H9 (cell line): ENCODE measurements at regions not wholly inside any gene's neighbourhood (a gene's known extent, or its start where the extent isn't known, plus 50 kb on each side); places are given as distances from the start of the nearest gene placed in this dataset.

Experiments
- DNase-seq: peaks from one replicate; pipeline ENCODE4 v3.0.0-alpha.2; 2017
- H2AFZ ChIP-seq: one replicate; pipeline ENCODE4 v1.6.1; 2013; ENCODE audit warnings: mild to moderate bottlenecking, low read length, control low read depth, moderate library complexity
- H2AK5ac ChIP-seq: 2 replicates; pipeline ENCODE4 v1.6.1; 2013; ENCODE audit warnings: low read length, control low read depth, mixed read lengths; ENCODE audit not compliant: insufficient read length
- H2BK120ac ChIP-seq: one replicate; pipeline ENCODE4 v1.6.1; 2013; ENCODE audit warnings: low read depth, mild to moderate bottlenecking, low read length, control low read depth, inconsistent platforms; ENCODE audit not compliant: poor library complexity, severe bottlenecking
- H2BK12ac ChIP-seq: 2 replicates; pipeline ENCODE4 v1.6.1; 2013; ENCODE audit warnings: low read length, control low read depth, mixed read lengths, low read depth; ENCODE audit not compliant: insufficient read length
- H2BK15ac ChIP-seq: 2 replicates; pipeline ENCODE4 v1.6.1; 2013; ENCODE audit warnings: low read depth, low read length, control low read depth
- H2BK20ac ChIP-seq: one replicate; pipeline ENCODE4 v1.6.1; 2013; ENCODE audit warnings: low read depth, mild to moderate bottlenecking, low read length, control low read depth, inconsistent platforms; ENCODE audit not compliant: poor library complexity, severe bottlenecking
- H2BK5ac ChIP-seq: 2 replicates; pipeline ENCODE4 v1.6.1; 2013; ENCODE audit warnings: low read length, control low read depth, mixed read lengths; ENCODE audit not compliant: insufficient read length
- H3K14ac ChIP-seq: 2 replicates; pipeline ENCODE4 v1.6.1; 2013; ENCODE audit warnings: low read length, control low read depth; ENCODE audit not compliant: insufficient read depth
- H3K18ac ChIP-seq: 2 replicates; pipeline ENCODE4 v1.6.1; 2013; ENCODE audit warnings: low read depth, mild to moderate bottlenecking, mixed read lengths, low read length, control low read depth; ENCODE audit not compliant: insufficient read length
- H3K23ac ChIP-seq: 2 replicates; pipeline ENCODE4 v1.6.1; 2013; ENCODE audit warnings: low read length, control low read depth, mixed read lengths, low read depth; ENCODE audit not compliant: insufficient read length
- H3K23me2 ChIP-seq: 2 replicates; pipeline ENCODE4 v1.6.1; 2013; ENCODE audit warnings: low read depth, mild to moderate bottlenecking, mixed read lengths, low read length, control low read depth; ENCODE audit not compliant: insufficient read length, poor library complexity, severe bottlenecking
- H3K27ac ChIP-seq: 2 replicates; pipeline ENCODE4 v1.5.1; 2013; ENCODE audit warnings: low read length, control low read depth, mixed read lengths, low read depth; ENCODE audit not compliant: insufficient read length
- H3K27me3 ChIP-seq: 2 replicates; pipeline ENCODE4 v1.6.1; 2013; ENCODE audit warnings: low read length, control low read depth, inconsistent platforms; ENCODE audit not compliant: insufficient read depth
- H3K4ac ChIP-seq: 2 replicates; pipeline ENCODE4 v1.6.1; 2013; ENCODE audit warnings: low read depth, mild to moderate bottlenecking, control low read depth, inconsistent platforms, low read length, moderate library complexity
- H3K4me1 ChIP-seq: 2 replicates; pipeline ENCODE4 v1.6.1; 2013; ENCODE audit warnings: low read length, control low read depth, inconsistent platforms; ENCODE audit not compliant: insufficient read depth
- H3K4me2 ChIP-seq: 2 replicates; pipeline ENCODE4 v1.6.1; 2013; ENCODE audit warnings: low read length, control low read depth, mixed read lengths; ENCODE audit not compliant: insufficient read length, insufficient read depth
- H3K56ac ChIP-seq: 2 replicates; pipeline ENCODE4 v1.6.1; 2013; ENCODE audit warnings: low read depth, mild to moderate bottlenecking, mixed read lengths, low read length, control low read depth; ENCODE audit not compliant: insufficient read length
- H3K79me1 ChIP-seq: 2 replicates; pipeline ENCODE4 v1.6.1; 2013; ENCODE audit warnings: low read depth, mild to moderate bottlenecking, moderate library complexity, low read length, control low read depth, inconsistent platforms; ENCODE audit not compliant: insufficient read depth, poor library complexity, severe bottlenecking
- H3K79me2 ChIP-seq: 2 replicates; pipeline ENCODE4 v1.6.1; 2013; ENCODE audit warnings: low read length, control low read depth, inconsistent platforms; ENCODE audit not compliant: insufficient read depth
- H3K9ac ChIP-seq: 2 replicates; pipeline ENCODE4 v1.6.1; 2013; ENCODE audit warnings: low read length, control low read depth, mixed read lengths; ENCODE audit not compliant: insufficient read length; ENCODE audit errors: extremely low read depth
- H3K9me3 ChIP-seq: one replicate; pipeline ENCODE4 v1.6.1; 2013; ENCODE audit warnings: low read depth, low read length, inconsistent platforms; ENCODE audit not compliant: control insufficient read depth
- H3T11ph ChIP-seq: one replicate; pipeline ENCODE4 v1.6.1; 2013; ENCODE audit warnings: mild to moderate bottlenecking, low read length, control low read depth, inconsistent platforms
- H4K20me1 ChIP-seq: one replicate; pipeline ENCODE4 v1.6.1; 2013; ENCODE audit not compliant: control insufficient read depth, insufficient read length, insufficient read depth
- H4K5ac ChIP-seq: 2 replicates; pipeline ENCODE4 v1.6.1; 2013; ENCODE audit warnings: low read depth, mild to moderate bottlenecking, mixed read lengths, low read length, control low read depth; ENCODE audit not compliant: insufficient read length
- H4K8ac ChIP-seq: replicated peaks from 2 replicates; pipeline ENCODE4 v1.6.1; 2013; ENCODE audit warnings: low read length, control low read depth, mixed read lengths, low read depth; ENCODE audit not compliant: insufficient read length
- H4K91ac ChIP-seq: 2 replicates; pipeline ENCODE4 v1.6.1; 2013; ENCODE audit warnings: low read depth, mild to moderate bottlenecking, moderate library complexity, mixed read lengths, low read length, control low read depth; ENCODE audit not compliant: insufficient read length
- H3K27ac Mint-ChIP-seq, 3 experiments: 2 replicates in 2 of 3; 3 replicates in 1 of 3; pipeline ENCODE4 v1.8.0; 2020 to 2021; ENCODE audit warnings: mixed read lengths in 3 of 3, mild to moderate bottlenecking in 1 of 3, moderate library complexity in 1 of 3
- H3K27me3 Mint-ChIP-seq: 2 replicates; pipeline ENCODE4 v1.8.0; 2021; ENCODE audit warnings: low read depth, mild to moderate bottlenecking, moderate library complexity, mixed read lengths
- H3K36me3 Mint-ChIP-seq, 3 experiments: 2 replicates in 2 of 3; 3 replicates in 1 of 3; pipeline ENCODE4 v1.8.0; 2020 to 2021; ENCODE audit warnings: low read depth in 3 of 3, mixed read lengths in 3 of 3; ENCODE audit not compliant: insufficient read depth in 1 of 3
- H3K4me1 Mint-ChIP-seq, 2 experiments: 2 replicates each; pipeline ENCODE4 v1.8.0; 2020; ENCODE audit warnings: mixed read lengths in 2 of 2
- H3K4me3 Mint-ChIP-seq, 2 experiments: 2 replicates in 1 of 2; 3 replicates in 1 of 2; pipeline ENCODE4 v1.8.0; 2020 to 2021; ENCODE audit warnings: mild to moderate bottlenecking in 2 of 2, mixed read lengths in 2 of 2, moderate library complexity in 1 of 2
- H3K9me3 Mint-ChIP-seq, 2 experiments: 2 replicates in 1 of 2; 3 replicates in 1 of 2; pipeline ENCODE4 v1.8.0; 2020; ENCODE audit warnings: mild to moderate bottlenecking in 2 of 2, mixed read lengths in 2 of 2, moderate library complexity in 1 of 2
- CTCF ChIP-seq: fragments of 200-600 bp; sonication (generic); conservative IDR thresholded peaks from 3 replicates; pipeline ENCODE4 v1.8.0; 2021; ENCODE audit warnings: antibody characterized with exemption, mild to moderate bottlenecking
- whole genome bisulfite sequencing: extraction: QIAGEN DNeasy Blood & Tissue Kit; methylation state at CpG from one replicate; pipeline ENCODE4 v1.1.7; 2013; ENCODE audit warnings: missing lambda C conversion rate, low lambda C conversion rate, mixed read lengths; ENCODE audit not compliant: insufficient read length; ENCODE audit errors: extremely low coverage; 5-methylcytosine and 5-hydroxymethylcytosine counted together

GRCh38 chr22:47361247-47361646 is 598.8 kb downstream of the TBC1D22A start:
- H3K4me1 ChIP-seq: no peaks in the 10 kb centered on the region
- no peak overlapping the region for H3K23ac ChIP-seq
- H2BK12ac ChIP-seq: no peak overlapping the region
- no peaks in the 10 kb centered on the region for H3K27me3 ChIP-seq
- H3K23me2 ChIP-seq: no peaks in the 10 kb centered on the region
- no peak for TF ChIP-seq CTCF
- H3K9ac ChIP-seq: no peak overlapping the region
- Mint-ChIP-seq H3K4me1 (no peaks in the 10 kb centered on the region), H3K27ac (no peak overlapping the region), H3K27me3 (no peaks in the 10 kb centered on the region; the same call in 1 of the 2 replicates), H3K36me3 (peaks cover 0 to 36% (median 10%) of the 10 kb centered on the region in 3 experiments; a peak in 5 of 7 replicates), H3K9me3 (peaks cover 94 to 99% of the 10 kb centered on the region in 2 experiments), H3K4me3 (no peak overlapping the region; a peak in 1 of 5 replicates)
- H2BK120ac ChIP-seq: no peak overlapping the region
- H3K4me2 ChIP-seq: no peak overlapping the region
- H2AFZ ChIP-seq: no peak overlapping the region
- H3K79me1 ChIP-seq: no peaks in the 10 kb centered on the region
- H4K91ac ChIP-seq: no peak overlapping the region
- H3K27ac ChIP-seq: no peak overlapping the region
- no peak overlapping the region for H3K14ac ChIP-seq
- WGBS: no CpG with 5 or more reads among the region's 3 CpGs
- H2BK5ac ChIP-seq: no peak overlapping the region
- no peak overlapping the region for H4K5ac ChIP-seq
- H3K9me3 ChIP-seq: peaks cover 74% of the 10 kb centered on the region
- H3K4ac ChIP-seq: no peak overlapping the region
- H4K20me1 ChIP-seq: no peaks in the 10 kb centered on the region
- no peak for DNase-seq
- H2BK20ac ChIP-seq: no peak overlapping the region
- H3T11ph ChIP-seq: no peak overlapping the region
- H3K18ac ChIP-seq: no peak overlapping the region
- no peak overlapping the region for H2BK15ac ChIP-seq
- no peaks in the 10 kb centered on the region for H3K79me2 ChIP-seq
- no peak overlapping the region for H2AK5ac ChIP-seq
- no peak overlapping the region for H4K8ac ChIP-seq
- no peak overlapping the region for H3K56ac ChIP-seq
